ENCODE measurements at regions not wholly inside any gene's neighbourhood (a gene's known extent, or its start where the extent isn't known, plus 50 kb on each side); places are given as distances from the start of the nearest gene placed in this dataset.

GRCh38 chr20:57012691-57013090 lies 253.8 kb downstream of the BMP7 start:
- Histone ChIP-seq H3K4me3 (no peak overlapping the region), H3K27me3 (peaks cover 16% of the 10 kb centered on the region), H3K4me1 (ENCODE audit: insufficient read depth) (peaks cover 8% of the 10 kb centered on the region), H3K9me2 (replicated peaks; ENCODE audit: insufficient read depth) (no peaks in the 10 kb centered on the region), H2AFZ (no peak overlapping the region), H3K9me3 (ENCODE audit: low read depth) (no peaks in the 10 kb centered on the region), H3K27ac (no peak overlapping the region), H3K79me2 (no peaks in the 10 kb centered on the region), H3K36me3 (replicated peaks; ENCODE audit: insufficient read depth, low read depth) (no peaks in the 10 kb centered on the region), H4K20me1 (ENCODE audit: insufficient read depth, poor library complexity, severe bottlenecking) (no peaks in the 10 kb centered on the region), H3K4me2 (no peak overlapping the region)
- DNase-seq (ENCODE audit: low spot score) = no peak
- 93% methylated on average over 6 of the region's 6 CpGs for WGBS (ENCODE audit: low lambda C conversion rate, missing lambda C conversion rate)
- TF ChIP-seq EZH2 (IDR thresholded peaks at IDR 0.05; ENCODE audit: borderline replicate concordance) (no peak), EZH2phosphoT487 (IDR thresholded peaks at IDR 0.05; ENCODE audit: low read depth, severe bottlenecking, unreplicated experiment) (no peak)
- TF ChIP-seq, protein P1, sequence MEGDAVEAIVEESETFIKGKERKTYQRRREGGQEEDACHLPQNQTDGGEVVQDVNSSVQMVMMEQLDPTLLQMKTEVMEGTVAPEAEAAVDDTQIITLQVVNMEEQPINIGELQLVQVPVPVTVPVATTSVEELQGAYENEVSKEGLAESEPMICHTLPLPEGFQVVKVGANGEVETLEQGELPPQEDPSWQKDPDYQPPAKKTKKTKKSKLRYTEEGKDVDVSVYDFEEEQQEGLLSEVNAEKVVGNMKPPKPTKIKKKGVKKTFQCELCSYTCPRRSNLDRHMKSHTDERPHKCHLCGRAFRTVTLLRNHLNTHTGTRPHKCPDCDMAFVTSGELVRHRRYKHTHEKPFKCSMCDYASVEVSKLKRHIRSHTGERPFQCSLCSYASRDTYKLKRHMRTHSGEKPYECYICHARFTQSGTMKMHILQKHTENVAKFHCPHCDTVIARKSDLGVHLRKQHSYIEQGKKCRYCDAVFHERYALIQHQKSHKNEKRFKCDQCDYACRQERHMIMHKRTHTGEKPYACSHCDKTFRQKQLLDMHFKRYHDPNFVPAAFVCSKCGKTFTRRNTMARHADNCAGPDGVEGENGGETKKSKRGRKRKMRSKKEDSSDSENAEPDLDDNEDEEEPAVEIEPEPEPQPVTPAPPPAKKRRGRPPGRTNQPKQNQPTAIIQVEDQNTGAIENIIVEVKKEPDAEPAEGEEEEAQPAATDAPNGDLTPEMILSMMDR (IDR thresholded peaks at IDR 0.05; ENCODE audit: poor library complexity) = no peak

DNA sequence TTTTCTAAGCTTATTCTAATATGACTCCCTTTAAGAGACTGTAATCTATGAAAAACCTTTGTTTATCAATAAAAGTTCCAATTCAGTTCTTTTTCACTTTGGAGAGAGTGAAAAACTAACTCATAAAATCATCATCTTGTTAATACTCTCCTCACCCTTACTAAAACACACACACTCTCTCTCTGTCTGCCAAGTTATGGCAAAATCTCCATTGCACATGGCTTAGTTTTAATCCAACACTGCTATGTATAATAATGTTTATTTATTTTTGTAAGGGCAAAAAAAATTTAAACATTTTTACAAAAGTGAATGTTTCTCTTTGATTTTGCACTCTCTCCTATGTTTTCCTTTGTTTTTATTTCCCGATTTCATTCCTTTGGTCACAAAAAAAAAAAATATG lies 253.2 kb downstream of the BMP7 start:
- peaks cover 4% of the 10 kb centered on the region for H3K4me1 ChIP-seq (ENCODE audit: insufficient read depth)
- no peak overlapping the region for H3K27ac ChIP-seq
- no peaks in the 10 kb centered on the region for H4K20me1 ChIP-seq (ENCODE audit: insufficient read depth, poor library complexity, severe bottlenecking)
- no peak overlapping the region for H2AFZ ChIP-seq
- no peaks in the 10 kb centered on the region for H3K36me3 ChIP-seq (replicated peaks; ENCODE audit: insufficient read depth, low read depth)
- no peak for DNase-seq (ENCODE audit: low spot score)
- no peaks in the 10 kb centered on the region for H3K9me2 ChIP-seq (replicated peaks; ENCODE audit: insufficient read depth)
- 72% methylated on average over 1 of the region's 1 CpG for WGBS (ENCODE audit: low lambda C conversion rate, missing lambda C conversion rate)
- TF ChIP-seq, protein P1 (IDR thresholded peaks at IDR 0.05; ENCODE audit: poor library complexity) = no peak
- TF ChIP-seq EZH2 (IDR thresholded peaks at IDR 0.05; ENCODE audit: borderline replicate concordance) (no peak), EZH2phosphoT487 (IDR thresholded peaks at IDR 0.05; ENCODE audit: low read depth, severe bottlenecking, unreplicated experiment) (no peak)
- H3K27me3 ChIP-seq = peaks cover 18% of the 10 kb centered on the region
- no peaks in the 10 kb centered on the region for H3K9me3 ChIP-seq (ENCODE audit: low read depth)
- H3K4me3 ChIP-seq = no peak overlapping the region
- no peaks in the 10 kb centered on the region for H3K79me2 ChIP-seq
- H3K4me2 ChIP-seq = no peak overlapping the region

DNA sequence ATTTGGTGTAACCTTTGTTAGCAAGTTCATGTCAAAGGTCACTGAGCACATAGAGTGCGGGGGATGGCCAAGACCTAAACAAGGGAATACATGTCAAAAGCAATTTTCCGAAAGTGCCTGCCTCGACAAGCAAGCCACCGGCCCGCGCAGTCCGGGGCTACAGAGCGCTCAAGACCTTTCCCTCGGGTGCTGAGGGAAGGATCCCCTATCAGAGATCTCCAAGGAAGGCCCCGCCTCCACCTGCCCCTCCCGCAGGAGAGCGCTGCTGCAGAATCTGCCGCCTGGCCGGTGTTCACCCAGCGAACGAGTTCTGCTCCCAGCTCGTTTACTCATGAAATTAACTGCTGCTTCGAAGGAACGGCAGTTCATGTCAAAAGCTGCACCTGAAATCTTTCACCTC lies 252.7 kb downstream of the BMP7 start:
- H3K27me3 ChIP-seq = peaks cover 18% of the 10 kb centered on the region
- H3K9me3 ChIP-seq (ENCODE audit: low read depth) = no peaks in the 10 kb centered on the region
- no peak overlapping the region for H2AFZ ChIP-seq
- H3K4me2 ChIP-seq = peak overlapping the region; percentile 67
- H3K27ac ChIP-seq = no peak overlapping the region
- no peaks in the 10 kb centered on the region for H4K20me1 ChIP-seq (ENCODE audit: insufficient read depth, poor library complexity, severe bottlenecking)
- H3K79me2 ChIP-seq = no peaks in the 10 kb centered on the region
- DNase-seq (ENCODE audit: low spot score) = peak; percentile 58
- H3K4me3 ChIP-seq = no peak overlapping the region
- no peak for TF ChIP-seq EZH2phosphoT487 (IDR thresholded peaks at IDR 0.05; ENCODE audit: low read depth, severe bottlenecking, unreplicated experiment)
- TF ChIP-seq EZH2 (IDR thresholded peaks at IDR 0.05; ENCODE audit: borderline replicate concordance) = no peak
- TF ChIP-seq, protein P1 (IDR thresholded peaks at IDR 0.05; ENCODE audit: poor library complexity) = no peak
- H3K4me1 ChIP-seq (ENCODE audit: insufficient read depth) = no peaks in the 10 kb centered on the region
- H3K9me2 ChIP-seq (replicated peaks; ENCODE audit: insufficient read depth) = no peaks in the 10 kb centered on the region
- 3% methylated on average over 19 of the region's 19 CpGs for WGBS (ENCODE audit: low lambda C conversion rate, missing lambda C conversion rate)
- no peaks in the 10 kb centered on the region for H3K36me3 ChIP-seq (replicated peaks; ENCODE audit: insufficient read depth, low read depth)

DNA sequence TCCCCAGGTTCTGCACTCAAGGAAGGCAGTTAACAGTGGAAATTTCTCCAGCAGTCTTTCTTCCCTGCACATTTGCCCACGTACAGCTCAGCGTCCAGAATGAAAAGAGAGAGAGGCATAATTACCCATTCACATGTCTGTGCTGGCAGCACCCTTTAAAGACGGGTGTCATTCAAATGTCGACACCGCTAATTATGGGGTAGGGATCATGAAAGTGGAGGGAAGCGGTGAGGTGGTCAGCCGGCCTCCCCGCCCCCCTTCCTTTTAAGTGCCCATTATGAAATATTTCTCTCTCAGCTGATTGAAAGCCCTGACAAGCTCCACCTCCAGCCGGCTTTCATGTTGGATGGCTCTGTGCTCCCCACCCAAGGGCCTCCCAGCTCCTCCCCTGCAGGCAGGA lies 246.1 kb downstream of the BMP7 start:
- no peak overlapping the region for H2AFZ ChIP-seq
- no peaks in the 10 kb centered on the region for H4K20me1 ChIP-seq (ENCODE audit: insufficient read depth, poor library complexity, severe bottlenecking)
- TF ChIP-seq EZH2phosphoT487 (IDR thresholded peaks at IDR 0.05; ENCODE audit: low read depth, severe bottlenecking, unreplicated experiment) (no peak), EZH2 (IDR thresholded peaks at IDR 0.05; ENCODE audit: borderline replicate concordance) (no peak)
- TF ChIP-seq, protein P1 (IDR thresholded peaks at IDR 0.05; ENCODE audit: poor library complexity) = no peak
- no peaks in the 10 kb centered on the region for H3K36me3 ChIP-seq (replicated peaks; ENCODE audit: insufficient read depth, low read depth)
- H3K4me2 ChIP-seq = no peak overlapping the region
- H3K27me3 ChIP-seq = peaks cover 19% of the 10 kb centered on the region
- WGBS (ENCODE audit: low lambda C conversion rate, missing lambda C conversion rate) = 52% methylated on average over 9 of the region's 9 CpGs
- DNase-seq (ENCODE audit: low spot score) = no peak
- no peak overlapping the region for H3K4me3 ChIP-seq
- H3K9me3 ChIP-seq (ENCODE audit: low read depth) = no peaks in the 10 kb centered on the region
- no peaks in the 10 kb centered on the region for H3K4me1 ChIP-seq (ENCODE audit: insufficient read depth)
- no peaks in the 10 kb centered on the region for H3K9me2 ChIP-seq (replicated peaks; ENCODE audit: insufficient read depth)
- H3K27ac ChIP-seq = no peak overlapping the region
- H3K79me2 ChIP-seq = no peaks in the 10 kb centered on the region
